G401 (cell line): ENCODE measurements at regions not wholly inside any gene's neighbourhood (a gene's known extent, or its start where the extent isn't known, plus 50 kb on each side); places are given as distances from the start of the nearest gene placed in this dataset.
"Not testable (repeated sequence)": the region's sequence is repeated elsewhere in the genome, so short reads cannot be mapped to it uniquely, and the experiment has no call there.

Experiments used
- DNase-seq: peaks from one replicate; pipeline ENCODE4 v3.0.0-alpha.2; 2015; ENCODE audit warnings: low spot score
- in situ Hi-C: cut with HindIII; loops from 2 replicates; pipeline ENCODE4 v1.10.0; 2016; ENCODE audit warnings: low sequenced_read_pairs, mixed read lengths

DNA sequence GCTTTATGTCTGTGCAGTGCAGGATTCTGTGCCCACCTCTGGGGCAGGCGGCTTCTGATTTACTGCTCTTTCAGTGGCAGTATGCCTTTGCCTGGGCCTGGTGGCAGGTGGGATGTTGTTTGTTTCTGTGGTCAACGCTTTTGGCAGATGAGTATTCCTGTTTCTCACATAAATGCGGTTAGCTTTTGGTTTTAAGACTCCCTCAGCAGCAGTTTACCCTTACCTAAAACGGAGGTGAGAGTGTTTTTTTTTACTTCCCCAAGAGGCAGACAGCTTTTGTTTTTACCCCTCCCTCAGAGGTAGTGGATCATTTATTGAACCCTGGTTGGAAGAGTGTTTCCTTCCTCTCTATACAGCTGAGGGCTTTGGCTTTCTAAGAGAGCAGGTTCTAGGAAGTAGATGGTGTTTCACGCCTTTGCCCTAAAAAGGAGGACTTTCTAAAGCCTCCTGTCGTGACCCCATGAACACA lies 134.1 kb upstream of the PLSCR5 start:
- in situ Hi-C loops, result no loop called here

DNA sequence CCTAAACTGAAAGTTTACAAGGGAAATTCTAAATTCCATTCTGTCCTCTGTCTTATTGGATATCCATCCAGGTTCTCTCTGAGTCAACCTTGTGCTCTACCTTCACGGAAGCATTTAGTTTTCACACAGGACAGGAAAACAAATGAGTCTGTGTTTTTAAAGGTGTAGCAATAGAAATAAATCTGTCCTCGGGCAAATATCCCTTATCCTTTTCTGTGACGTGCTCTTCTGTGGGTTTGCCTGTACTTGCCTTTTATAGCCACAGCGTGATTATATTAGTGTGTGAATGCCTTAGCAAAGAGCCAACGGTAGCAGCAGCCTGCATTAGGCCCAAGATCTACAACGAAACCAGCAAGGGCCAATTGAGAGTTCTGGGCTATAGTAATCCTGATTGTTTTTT lies 127.2 kb upstream of the PLSCR5 start:
- no peak for DNase-seq
- in situ Hi-C loops, result no loop called here

More for the DNA sequence above, 134.1 kb upstream of the PLSCR5 start:
- no peak for DNase-seq

- in situ Hi-C loops, result no loop called here
- DNase-seq, result no peak
Measured at GRCh38 chr3:146715170-146715569, 110.0 kb upstream of the PLSCR5 start.

- no peak for DNase-seq
- in situ Hi-C loops, result no loop called here
Measured at GRCh38 chr3:146712806-146713205, 107.7 kb upstream of the PLSCR5 start.

DNA sequence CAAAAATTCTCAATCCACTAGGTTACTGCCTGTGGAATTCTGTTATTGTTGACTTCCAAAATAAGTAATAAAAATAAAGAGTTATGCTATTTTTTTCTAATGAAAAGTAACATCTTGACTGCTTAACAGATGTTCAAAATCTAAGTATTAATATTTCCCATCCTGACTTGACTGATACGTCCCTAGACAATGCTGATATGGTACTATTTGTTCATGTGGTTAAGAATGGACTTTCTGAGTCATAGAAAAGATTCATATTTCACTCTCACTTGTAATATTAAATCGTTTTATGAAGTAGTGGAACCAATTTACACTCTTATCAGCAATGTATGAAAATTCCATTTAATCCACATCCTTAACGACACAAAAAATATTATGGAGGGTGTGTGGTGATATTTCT lies 104.8 kb upstream of the PLSCR5 start:
- DNase-seq, result no peak
- in situ Hi-C loops, result no loop called here

GRCh38 chr3:146705225-146705624 lies 100.1 kb upstream of the PLSCR5 start:
- in situ Hi-C loops, result no loop called here

GRCh38 chr3:146702237-146702636 lies 97.1 kb upstream of the PLSCR5 start:
- in situ Hi-C loops, result no loop called here
- DNase-seq, result no peak

More at GRCh38 chr3:146705225-146705624, 100.1 kb upstream of the PLSCR5 start:
- DNase-seq, result no peak

DNA sequence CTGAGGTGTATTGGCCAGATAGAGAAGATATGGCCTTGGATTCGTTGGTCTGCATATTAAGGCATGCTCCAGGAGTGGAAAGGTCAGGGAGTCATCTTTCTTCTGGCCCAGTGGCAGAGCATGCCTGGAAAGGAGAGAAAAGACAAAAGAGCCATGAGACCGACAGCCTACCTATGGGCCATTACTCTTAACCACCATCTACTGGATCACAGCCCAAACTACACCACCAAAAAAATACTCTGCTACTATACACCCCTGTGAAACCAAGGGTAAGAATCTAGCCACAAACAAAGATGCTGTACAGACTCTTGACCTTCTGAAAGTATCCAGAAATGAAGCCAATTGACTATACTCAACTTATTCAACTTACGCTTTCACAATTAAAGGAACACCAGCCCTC lies 96.1 kb upstream of the PLSCR5 start:
- in situ Hi-C loops, result no loop called here

DNA sequence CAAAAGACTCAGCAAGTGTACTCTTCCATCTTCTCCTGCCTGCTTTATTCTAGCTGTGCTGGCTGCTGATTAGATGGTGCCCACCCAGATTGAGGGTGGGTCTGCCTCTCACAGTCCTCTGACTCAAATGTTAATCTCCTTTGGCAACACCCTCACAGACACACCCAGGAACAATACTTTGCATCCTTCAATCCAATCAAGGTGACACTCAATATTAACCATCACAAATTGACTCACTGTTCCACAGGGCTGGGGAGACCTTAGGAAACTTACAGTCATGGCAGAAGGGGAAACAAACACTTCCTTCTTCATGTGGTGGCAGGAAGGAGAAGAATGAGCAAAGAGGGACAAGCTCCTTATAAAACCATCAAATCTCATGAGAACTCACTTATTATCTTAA lies 94.9 kb upstream of the PLSCR5 start:
- in situ Hi-C loops, DNase-seq: not testable (repeated sequence)

More for the DNA sequence above, 96.1 kb upstream of the PLSCR5 start:
- DNase-seq, result no peak

DNA sequence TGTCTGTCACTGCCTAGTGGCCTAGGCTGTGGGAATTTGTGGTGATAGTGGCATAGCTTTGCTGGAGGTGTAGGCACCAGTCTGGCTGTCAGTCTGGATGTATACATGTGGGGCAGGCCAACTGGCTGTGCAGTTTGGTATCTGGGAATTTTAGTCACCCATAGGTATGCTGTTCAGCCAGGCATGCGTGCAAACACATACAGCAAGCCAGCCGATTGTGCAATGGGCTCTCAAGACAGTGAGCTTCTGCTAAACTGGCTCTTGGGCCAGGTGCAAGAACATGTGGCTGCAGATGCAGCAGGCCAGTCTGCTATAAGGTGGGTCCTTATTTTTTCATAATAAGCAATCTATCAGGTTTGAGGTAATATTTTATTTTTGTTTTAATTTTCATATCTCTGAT lies 87.1 kb upstream of the PLSCR5 start:
- in situ Hi-C loops, result no loop called here
- DNase-seq, result no peak

DNA sequence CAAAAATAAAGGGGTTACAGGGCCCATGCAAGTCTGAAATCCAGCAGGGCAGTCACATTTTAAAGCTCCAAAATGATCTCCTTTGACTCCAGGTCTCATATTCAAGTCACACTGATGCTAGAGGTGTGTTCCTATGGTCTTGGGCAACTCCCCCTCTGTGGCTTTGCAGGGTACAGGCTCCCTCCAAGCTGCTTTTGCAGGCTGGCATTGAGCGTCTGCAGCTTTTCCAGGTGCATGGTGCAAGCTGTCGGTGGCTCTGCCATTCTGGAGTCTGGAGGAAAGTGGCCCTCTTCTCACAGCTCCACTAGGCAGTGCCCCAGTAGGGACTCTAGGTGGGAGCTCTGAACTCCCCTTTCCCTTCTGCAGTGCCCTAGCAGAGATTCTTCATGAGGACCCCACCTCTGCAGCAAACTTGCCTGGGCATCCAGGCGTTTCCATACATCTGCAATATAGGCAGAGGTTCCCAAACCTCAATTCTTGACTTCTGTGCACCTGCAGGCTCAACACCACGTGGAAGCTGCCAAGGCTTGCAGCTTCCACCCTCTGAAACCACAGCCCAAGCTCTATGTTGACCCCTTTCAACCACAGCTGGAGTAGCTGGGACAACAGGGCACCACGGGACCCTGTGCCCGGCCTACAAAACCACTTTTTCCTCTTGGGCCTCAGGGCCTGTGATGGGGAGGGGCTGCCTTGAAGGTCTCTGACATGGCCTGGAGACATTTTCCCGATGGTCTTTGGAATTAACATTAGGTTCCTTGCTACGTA lies 80.1 kb upstream of the PLSCR5 start:
- in situ Hi-C loops, result no loop called here
- DNase-seq, result no peak

- in situ Hi-C loops, result no loop called here
- DNase-seq, result peak; percentile 55
Measured at GRCh38 chr3:146682171-146682570, 77.0 kb upstream of the PLSCR5 start.

- no peak for DNase-seq
- in situ Hi-C loops, result no loop called here
Measured at GRCh38 chr3:146680617-146681016, 75.5 kb upstream of the PLSCR5 start.

DNA sequence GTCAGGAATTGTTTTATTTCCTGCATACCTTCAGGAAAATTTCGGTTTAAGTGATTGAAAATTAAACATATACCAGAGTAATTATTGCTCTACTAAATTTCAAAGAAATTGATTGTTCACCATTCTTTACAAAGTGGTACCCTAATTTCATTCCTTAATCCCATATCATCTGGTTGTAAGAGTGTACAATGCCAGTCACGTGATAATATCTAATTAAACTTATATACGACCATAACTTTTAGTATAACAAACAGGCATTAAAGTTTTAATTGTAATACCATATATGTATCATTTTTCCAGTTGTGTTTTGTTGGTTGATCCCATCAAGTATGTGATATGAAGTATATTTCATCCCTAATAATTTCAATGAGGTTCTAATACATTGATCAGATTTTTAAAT lies 74.8 kb upstream of the PLSCR5 start:
- no peak for DNase-seq
- in situ Hi-C loops, result no loop called here

GRCh38 chr3:146679191-146679590 lies 74.0 kb upstream of the PLSCR5 start:
- in situ Hi-C loops, result no loop called here
- DNase-seq, result no peak

DNA sequence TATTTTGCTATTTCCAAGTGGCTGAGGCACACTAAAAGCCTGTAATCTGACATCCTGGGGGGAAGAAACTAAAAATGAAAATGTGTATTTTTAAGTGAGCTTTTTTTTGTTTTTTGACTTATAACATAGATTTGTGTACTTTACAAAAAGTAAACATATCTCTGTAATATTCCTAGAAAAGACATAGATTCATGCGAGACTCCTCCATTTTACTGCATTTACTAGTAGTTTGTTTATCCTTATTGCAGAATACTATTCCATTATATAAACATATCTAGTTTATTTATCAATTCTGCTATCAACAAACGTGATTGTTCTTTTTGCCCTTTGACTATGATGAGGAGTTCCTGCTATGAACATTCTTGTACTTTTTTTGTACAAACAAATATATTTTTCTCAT lies 67.8 kb upstream of the PLSCR5 start:
- DNase-seq, result no peak
- in situ Hi-C loops, result no loop called here

DNA sequence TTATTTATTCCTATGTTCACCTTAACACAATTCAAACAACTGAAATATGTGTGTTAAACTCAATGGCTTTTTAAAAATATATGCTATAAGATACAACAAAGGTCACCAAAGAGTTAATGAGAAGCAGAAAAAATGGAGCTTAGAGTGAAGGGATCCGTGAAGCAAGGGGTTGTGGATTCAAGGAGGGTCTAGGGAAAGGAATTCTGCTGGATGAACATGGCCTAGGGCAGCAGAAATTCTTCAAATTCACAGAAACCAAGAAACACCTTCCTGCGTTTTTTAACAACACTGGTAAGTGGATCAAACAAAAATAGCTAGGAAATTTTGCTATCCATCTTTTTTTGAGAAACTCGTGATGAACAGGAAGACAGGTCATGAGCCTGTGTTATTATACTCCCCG lies 59.3 kb upstream of the PLSCR5 start:
- no peak for DNase-seq
- in situ Hi-C loops, result no loop called here

DNA sequence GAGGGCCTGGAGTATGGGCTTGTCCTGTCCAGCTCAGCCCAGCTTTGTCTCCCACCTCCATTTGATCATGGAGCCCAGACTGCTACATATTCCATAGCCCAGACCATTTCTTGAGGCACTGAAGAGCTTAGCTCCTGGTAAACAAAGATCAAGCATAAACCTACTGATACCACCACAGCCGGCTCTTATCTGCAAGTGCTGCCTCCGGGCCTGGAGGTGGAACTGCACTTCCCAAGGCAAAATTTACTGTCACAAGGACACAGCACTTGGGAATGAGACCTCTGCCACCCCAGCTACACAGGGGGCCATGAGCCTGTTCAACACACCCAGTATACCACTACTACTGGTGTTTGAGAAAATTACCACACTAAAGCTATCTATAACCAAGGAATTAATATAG lies 53.7 kb upstream of the PLSCR5 start:
- in situ Hi-C loops, result no loop called here
- no peak for DNase-seq

- in situ Hi-C loops, result no loop called here
- DNase-seq, result no peak
Measured at GRCh38 chr3:146655333-146655996, 50.3 kb upstream of the PLSCR5 start.
